ENCODE measurements at regions not wholly inside any gene's neighbourhood (a gene's known extent, or its start where the extent isn't known, plus 50 kb on each side); places are given as distances from the start of the nearest gene placed in this dataset.
"Not testable (repeated sequence)": the region's sequence is repeated elsewhere in the genome, so short reads cannot be mapped to it uniquely, and the experiment has no call there.

- Mint-ChIP-seq H3K4me1 (ENCODE audit: low read depth, unreplicated experiment) (no peaks in the 10 kb centered on the region), H3K27me3 (ENCODE audit: unreplicated experiment) (no peaks in the 10 kb centered on the region), H3K4me3 (ENCODE audit: low read depth, unreplicated experiment) (no peak overlapping the region), H3K27ac (ENCODE audit: unreplicated experiment) (no peak overlapping the region), H3K36me3 (ENCODE audit: insufficient read depth, unreplicated experiment) (no peaks in the 10 kb centered on the region), H3K9me3 (ENCODE audit: low read depth, unreplicated experiment) (peaks cover 10% of the 10 kb centered on the region)
- TF ChIP-seq CTCF (IDR thresholded peaks at IDR 0.05; ENCODE audit: unreplicated experiment), result no peak
- DNase-seq, result no peak
- no TSS peak for BruUV-seq (replicated peaks)
- CTCF ChIA-PET, result no interaction called here
- intact Hi-C loops (cut with micrococcal nuclease; ENCODE audit: unreplicated experiment), result no loop called here
These were observed 128.9 kb upstream of the CFAP20DC start for GRCh38 chr3:59178698-59179097.

DNA sequence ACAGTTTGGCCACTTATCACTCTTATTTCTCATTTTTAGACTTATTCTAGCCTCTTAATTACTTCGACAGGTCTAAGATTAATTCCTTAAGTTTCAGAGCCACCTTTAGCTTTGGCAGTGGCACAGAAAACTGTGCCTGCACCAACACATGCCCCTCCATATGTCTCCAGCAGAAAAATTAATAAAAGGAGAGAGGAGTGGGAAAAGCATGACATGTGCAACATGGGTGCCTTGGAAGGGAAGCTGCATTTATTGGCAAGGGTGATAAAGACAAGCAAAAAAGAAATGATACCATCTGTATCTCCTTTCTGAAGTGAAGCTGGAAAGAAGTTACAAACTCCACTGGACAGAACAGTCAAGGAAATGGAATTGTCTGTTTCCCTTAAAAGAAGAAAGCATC, 121.7 kb upstream of the CFAP20DC start:
- Mint-ChIP-seq H3K27ac (ENCODE audit: unreplicated experiment) (no peak overlapping the region), H3K4me1 (ENCODE audit: low read depth, unreplicated experiment) (no peaks in the 10 kb centered on the region), H3K4me3 (ENCODE audit: low read depth, unreplicated experiment) (no peak overlapping the region), H3K9me3 (ENCODE audit: low read depth, unreplicated experiment) (peaks cover 7% of the 10 kb centered on the region), H3K36me3 (ENCODE audit: insufficient read depth, unreplicated experiment) (no peaks in the 10 kb centered on the region), H3K27me3 (ENCODE audit: unreplicated experiment) (no peaks in the 10 kb centered on the region)
- intact Hi-C loops (cut with micrococcal nuclease; ENCODE audit: unreplicated experiment), result no loop called here
- no TSS peak for BruUV-seq (replicated peaks)
- CTCF ChIA-PET, result no interaction called here
- TF ChIP-seq CTCF (IDR thresholded peaks at IDR 0.05; ENCODE audit: unreplicated experiment), result no peak
- DNase-seq, result no peak

DNA sequence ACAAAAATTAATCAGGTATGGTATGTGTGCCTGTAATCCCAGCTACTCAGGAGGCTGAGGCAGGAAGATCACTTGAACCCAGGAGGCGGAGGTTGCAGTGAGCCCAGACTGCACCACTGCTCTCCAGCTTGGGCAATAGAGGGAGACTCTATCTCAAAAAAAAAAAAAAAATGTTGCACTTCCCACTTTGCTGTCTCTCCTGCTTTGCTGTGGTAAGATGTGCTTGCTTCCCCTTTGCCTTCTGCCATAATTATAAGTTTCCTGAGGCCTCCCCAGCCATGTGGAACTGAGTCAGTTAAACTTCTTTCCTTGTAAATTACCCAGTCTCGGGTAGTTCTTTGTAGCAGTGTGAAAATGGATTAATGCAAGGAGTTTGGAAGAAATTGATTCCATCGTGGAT, 120.3 kb upstream of the CFAP20DC start:
- intact Hi-C loops (cut with micrococcal nuclease; ENCODE audit: unreplicated experiment); DNase-seq; H3K27ac Mint-ChIP-seq (ENCODE audit: unreplicated experiment); BruUV-seq (replicated peaks); H3K9me3 Mint-ChIP-seq (ENCODE audit: low read depth, unreplicated experiment); H3K4me1 Mint-ChIP-seq (ENCODE audit: low read depth, unreplicated experiment); H3K27me3 Mint-ChIP-seq (ENCODE audit: unreplicated experiment); H3K36me3 Mint-ChIP-seq (ENCODE audit: insufficient read depth, unreplicated experiment); H3K4me3 Mint-ChIP-seq (ENCODE audit: low read depth, unreplicated experiment): not testable (repeated sequence)
- CTCF ChIA-PET, result interaction anchor here (0.7 kb wide), 1 partner anchor 1413 kb away, joined by 3 read pairs; no protein-coding TSS in a partner anchor

DNA sequence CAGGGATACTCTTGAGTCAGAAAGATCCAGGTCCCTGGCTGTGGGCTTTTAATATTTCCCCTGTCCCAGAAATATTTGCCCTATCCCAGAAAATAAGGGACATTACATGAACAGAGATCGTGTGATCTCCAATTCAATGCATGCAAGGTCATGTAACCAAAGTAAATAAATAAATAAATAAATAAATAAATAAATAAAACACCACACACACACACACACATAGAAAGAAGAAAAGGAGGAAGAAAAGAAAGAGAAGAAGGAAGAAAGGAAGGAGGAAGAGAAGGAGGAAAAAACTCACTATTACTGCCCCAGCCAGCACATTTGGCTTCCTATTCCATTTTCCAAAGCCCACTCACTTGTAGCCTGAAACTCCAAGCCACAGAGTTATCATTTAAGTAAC, 117.9 kb upstream of the CFAP20DC start:
- intact Hi-C loops (cut with micrococcal nuclease; ENCODE audit: unreplicated experiment), result no loop called here
- BruUV-seq (replicated peaks), result no TSS peak
- H3K4me3 Mint-ChIP-seq (ENCODE audit: low read depth, unreplicated experiment), result no peak overlapping the region
- H3K9me3 Mint-ChIP-seq (ENCODE audit: low read depth, unreplicated experiment), result peaks cover 3% of the 10 kb centered on the region
- no peak overlapping the region for H3K27ac Mint-ChIP-seq (ENCODE audit: unreplicated experiment)
- no peak for DNase-seq
- CTCF ChIA-PET, result interaction anchor here (0.6 kb wide), 1 partner anchor 16 kb away, joined by 3 read pairs; no protein-coding TSS in a partner anchor
- no peaks in the 10 kb centered on the region for H3K27me3 Mint-ChIP-seq (ENCODE audit: unreplicated experiment)
- no peaks in the 10 kb centered on the region for H3K36me3 Mint-ChIP-seq (ENCODE audit: insufficient read depth, unreplicated experiment)
- TF ChIP-seq CTCF (IDR thresholded peaks at IDR 0.05; ENCODE audit: unreplicated experiment), result no peak
- no peaks in the 10 kb centered on the region for H3K4me1 Mint-ChIP-seq (ENCODE audit: low read depth, unreplicated experiment)

DNA sequence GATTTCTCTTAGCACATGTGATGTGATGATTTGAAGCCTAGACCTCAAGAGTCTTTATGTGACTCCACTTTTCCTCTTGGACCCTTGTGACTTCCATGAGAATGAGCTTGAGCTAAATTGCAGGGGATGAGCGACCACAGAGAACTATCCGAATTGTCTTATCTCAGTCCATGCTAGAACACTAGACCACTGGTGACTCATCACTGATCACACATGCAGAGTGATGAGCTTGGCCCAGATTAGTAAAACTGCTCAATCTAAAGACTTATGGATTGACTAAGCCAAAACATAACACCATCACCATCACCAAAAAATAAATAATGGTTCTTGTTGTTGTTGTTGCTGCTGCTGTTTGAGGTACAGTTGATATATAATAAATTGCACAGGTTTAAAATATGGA, 114.1 kb upstream of the CFAP20DC start:
- no peaks in the 10 kb centered on the region for H3K27me3 Mint-ChIP-seq (ENCODE audit: unreplicated experiment)
- H3K27ac Mint-ChIP-seq (ENCODE audit: unreplicated experiment), result no peak overlapping the region
- no peaks in the 10 kb centered on the region for H3K9me3 Mint-ChIP-seq (ENCODE audit: low read depth, unreplicated experiment)
- CTCF ChIA-PET, result no interaction called here
- H3K4me3 Mint-ChIP-seq (ENCODE audit: low read depth, unreplicated experiment), result no peak overlapping the region
- intact Hi-C loops (cut with micrococcal nuclease; ENCODE audit: unreplicated experiment), result no loop called here
- H3K36me3 Mint-ChIP-seq (ENCODE audit: insufficient read depth, unreplicated experiment), result no peaks in the 10 kb centered on the region
- TF ChIP-seq CTCF (IDR thresholded peaks at IDR 0.05; ENCODE audit: unreplicated experiment), result no peak
- no peak for DNase-seq
- no TSS peak for BruUV-seq (replicated peaks)
- H3K4me1 Mint-ChIP-seq (ENCODE audit: low read depth, unreplicated experiment), result no peaks in the 10 kb centered on the region

Measured in Calu3 (cell line).